ENCODE measurements at regions not wholly inside any gene's neighbourhood (a gene's known extent, or its start where the extent isn't known, plus 50 kb on each side); places are given as distances from the start of the nearest gene placed in this dataset.

DNA sequence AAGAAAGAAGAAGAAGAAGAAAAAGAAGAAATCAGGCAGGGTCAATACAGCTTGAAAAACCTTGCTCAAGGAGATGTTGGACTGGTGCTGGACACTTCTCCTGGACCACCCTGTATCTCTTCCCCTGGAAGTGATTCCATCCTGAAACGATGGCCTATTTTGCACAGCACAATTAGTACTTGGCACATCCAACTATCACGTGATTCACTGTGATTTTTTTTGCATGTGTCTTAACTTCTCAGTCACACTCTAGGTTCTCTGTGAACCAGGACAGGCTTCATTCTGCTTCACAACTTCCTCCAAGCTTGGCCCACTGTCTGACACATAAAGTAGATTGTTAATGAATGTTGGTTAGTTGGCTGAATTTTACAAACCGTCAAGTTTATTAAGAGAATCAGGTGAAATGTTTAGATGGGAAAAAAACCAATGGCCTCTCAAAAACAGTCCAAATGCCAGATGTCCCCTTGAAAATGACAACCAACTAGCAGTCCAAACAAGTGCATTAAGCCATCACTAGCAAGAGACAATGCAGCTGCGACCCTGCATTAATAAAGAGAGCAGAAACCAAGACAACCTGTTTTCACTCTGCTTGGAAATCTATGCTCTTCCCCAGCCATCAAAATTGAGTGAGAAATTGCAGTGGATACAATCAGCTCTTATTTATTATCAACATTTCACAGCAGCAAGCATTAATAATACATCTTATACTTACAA, 300.0 kb upstream of the CHAC2 start:
- Histone ChIP-seq H3K27me3 (ENCODE audit: insufficient read depth, low read length) (no peaks in the 10 kb centered on the region), H3K9ac (ENCODE audit: low read depth, low read length) (no peak overlapping the region), H3K4me1 (ENCODE audit: insufficient read depth, low read length) (no peaks in the 10 kb centered on the region), H3K9me3 (ENCODE audit: insufficient read depth, low read depth, low read length) (no peaks in the 10 kb centered on the region), H3K4me3 (ENCODE audit: low read length) (no peak overlapping the region), H3K36me3 (ENCODE audit: insufficient read depth, low read length) (no peaks in the 10 kb centered on the region), H3K27ac (ENCODE audit: low read depth, low read length) (no peak overlapping the region)
- WGBS, result 95% methylated on average over 4 of the region's 4 CpGs

DNA sequence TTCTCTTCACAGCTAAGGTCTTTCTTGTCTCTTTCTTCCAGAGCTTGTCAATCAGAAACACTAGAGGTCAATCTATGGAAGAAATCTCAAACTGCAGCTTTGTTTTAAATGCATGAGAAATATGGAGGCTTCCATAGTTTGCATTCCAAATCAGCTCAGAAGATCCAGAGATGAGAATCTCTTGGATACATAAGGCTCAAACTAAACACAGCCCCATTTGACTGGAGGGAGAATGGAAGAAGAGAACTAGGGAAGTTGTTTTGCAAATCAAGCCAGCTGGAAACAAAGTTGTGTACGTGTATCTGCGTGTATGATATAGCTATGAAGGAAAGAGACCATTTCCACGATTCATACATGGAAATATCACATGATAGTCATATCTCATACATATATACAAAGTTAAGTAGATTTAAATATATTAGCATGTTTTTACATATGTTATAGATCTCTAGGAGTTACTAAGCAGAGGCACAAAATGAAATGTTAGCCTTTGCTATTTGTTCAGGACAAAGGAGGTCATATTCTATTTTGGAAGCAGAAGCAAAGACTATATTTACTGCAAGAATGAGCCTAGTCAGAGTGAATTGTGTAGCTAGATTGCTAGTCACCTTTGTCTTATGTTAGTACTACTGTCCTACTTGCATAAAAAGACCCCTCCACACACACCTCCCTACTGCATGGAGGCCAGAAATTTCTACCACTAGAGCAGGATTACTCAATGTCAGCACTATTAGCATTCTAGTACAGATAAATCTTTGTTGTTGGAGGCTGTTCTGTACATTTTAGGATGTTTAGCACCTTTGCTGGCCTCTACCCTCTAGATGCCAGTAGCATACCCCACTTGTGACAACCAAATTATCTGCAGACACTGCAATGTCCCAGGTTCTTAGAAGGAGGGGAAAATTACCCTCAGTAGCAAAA, 303.5 kb upstream of the CHAC2 start:
- H3K27ac ChIP-seq (ENCODE audit: low read depth, low read length), result no peak overlapping the region
- WGBS, result 100% methylated on average over 2 of the region's 3 CpGs
- no peaks in the 10 kb centered on the region for H3K9me3 ChIP-seq (ENCODE audit: insufficient read depth, low read depth, low read length)
- H3K27me3 ChIP-seq (ENCODE audit: insufficient read depth, low read length), result no peaks in the 10 kb centered on the region
- H3K9ac ChIP-seq (ENCODE audit: low read depth, low read length), result no peak overlapping the region
- no peaks in the 10 kb centered on the region for H3K4me1 ChIP-seq (ENCODE audit: insufficient read depth, low read length)
- no peaks in the 10 kb centered on the region for H3K36me3 ChIP-seq (ENCODE audit: insufficient read depth, low read length)
- H3K4me3 ChIP-seq (ENCODE audit: low read length), result no peak overlapping the region

DNA sequence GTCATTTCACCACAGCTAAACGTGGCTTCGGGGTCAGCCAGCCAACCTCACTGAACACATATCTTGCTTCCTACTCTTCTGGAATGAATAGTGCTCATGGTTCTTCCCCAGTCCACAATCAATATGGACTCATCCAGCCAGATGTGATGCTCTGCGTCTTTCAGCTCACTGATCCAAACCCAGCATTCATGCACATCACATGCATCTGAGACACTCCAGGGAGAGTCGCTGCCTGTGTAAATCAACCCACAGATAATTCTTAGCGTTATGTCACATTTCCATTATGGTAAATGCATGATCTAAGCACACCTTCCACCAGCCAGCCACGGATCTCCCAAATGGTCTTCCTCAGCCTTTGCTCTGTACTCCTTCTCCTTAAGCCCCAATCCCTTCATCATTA, 306.7 kb upstream of the CHAC2 start:
- no peaks in the 10 kb centered on the region for H3K9me3 ChIP-seq (ENCODE audit: insufficient read depth, low read depth, low read length)
- H3K27me3 ChIP-seq (ENCODE audit: insufficient read depth, low read length), result no peaks in the 10 kb centered on the region
- H3K9ac ChIP-seq (ENCODE audit: low read depth, low read length), result no peak overlapping the region
- H3K4me1 ChIP-seq (ENCODE audit: insufficient read depth, low read length), result no peaks in the 10 kb centered on the region
- no peak overlapping the region for H3K27ac ChIP-seq (ENCODE audit: low read depth, low read length)
- H3K4me3 ChIP-seq (ENCODE audit: low read length), result no peak overlapping the region
- 93% methylated on average over 6 of the region's 6 CpGs for WGBS
- no peaks in the 10 kb centered on the region for H3K36me3 ChIP-seq (ENCODE audit: insufficient read depth, low read length)

DNA sequence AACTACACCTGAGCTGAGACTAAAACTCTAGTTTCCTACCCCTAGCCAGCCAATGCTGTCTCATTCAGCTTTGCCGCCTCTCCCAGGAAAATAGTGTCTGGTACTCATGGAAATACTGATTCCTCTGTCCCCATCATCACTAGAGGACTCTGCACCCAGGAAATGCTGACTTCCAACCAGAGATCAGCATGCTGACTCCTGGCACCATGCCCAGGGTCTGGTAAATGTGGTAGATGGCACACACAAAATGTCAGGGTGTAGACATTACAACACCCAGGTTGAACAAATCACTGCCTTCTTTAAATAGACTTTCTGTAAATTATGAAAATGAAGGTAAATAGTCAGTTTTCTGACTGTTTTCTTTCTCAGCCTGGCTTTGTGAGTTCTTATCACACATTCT, 307.3 kb upstream of the CHAC2 start:
- H3K4me3 ChIP-seq (ENCODE audit: low read length), result no peak overlapping the region
- no peak overlapping the region for H3K27ac ChIP-seq (ENCODE audit: low read depth, low read length)
- no peaks in the 10 kb centered on the region for H3K36me3 ChIP-seq (ENCODE audit: insufficient read depth, low read length)
- WGBS, result 96% methylated on average over 1 of the region's 1 CpG
- H3K4me1 ChIP-seq (ENCODE audit: insufficient read depth, low read length), result no peaks in the 10 kb centered on the region
- H3K9me3 ChIP-seq (ENCODE audit: insufficient read depth, low read depth, low read length), result no peaks in the 10 kb centered on the region
- no peaks in the 10 kb centered on the region for H3K27me3 ChIP-seq (ENCODE audit: insufficient read depth, low read length)
- no peak overlapping the region for H3K9ac ChIP-seq (ENCODE audit: low read depth, low read length)

DNA sequence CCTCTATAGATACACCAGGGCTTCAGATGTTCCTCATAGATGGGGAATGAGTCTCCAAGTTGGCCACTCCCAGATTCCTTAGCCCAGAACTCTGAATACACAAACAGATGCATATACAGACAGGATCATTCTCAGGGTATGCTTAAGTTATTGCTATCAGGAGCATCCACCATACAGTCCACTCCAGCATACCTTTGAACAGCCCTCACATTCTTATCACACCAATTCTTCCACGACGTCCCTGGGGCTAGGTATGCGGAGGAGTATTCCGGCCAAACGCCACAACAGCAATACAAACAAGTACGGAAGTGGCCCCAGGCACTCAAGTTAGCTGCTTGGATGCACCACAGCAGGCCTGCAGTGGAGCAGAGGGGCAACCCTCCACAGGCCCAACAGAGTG, 312.5 kb upstream of the CHAC2 start:
- 98% methylated on average over 6 of the region's 6 CpGs for WGBS
- Histone ChIP-seq H3K9ac (ENCODE audit: low read depth, low read length) (no peak overlapping the region), H3K4me1 (ENCODE audit: insufficient read depth, low read length) (0 out of 2 replicates have a peak, but pooled peaks cover 4% of the 10 kb centered on the region), H3K27ac (ENCODE audit: low read depth, low read length) (no peak overlapping the region), H3K36me3 (ENCODE audit: insufficient read depth, low read length) (no peaks in the 10 kb centered on the region), H3K4me3 (ENCODE audit: low read length) (no peak overlapping the region), H3K27me3 (ENCODE audit: insufficient read depth, low read length) (no peaks in the 10 kb centered on the region), H3K9me3 (ENCODE audit: insufficient read depth, low read depth, low read length) (no peaks in the 10 kb centered on the region)

DNA sequence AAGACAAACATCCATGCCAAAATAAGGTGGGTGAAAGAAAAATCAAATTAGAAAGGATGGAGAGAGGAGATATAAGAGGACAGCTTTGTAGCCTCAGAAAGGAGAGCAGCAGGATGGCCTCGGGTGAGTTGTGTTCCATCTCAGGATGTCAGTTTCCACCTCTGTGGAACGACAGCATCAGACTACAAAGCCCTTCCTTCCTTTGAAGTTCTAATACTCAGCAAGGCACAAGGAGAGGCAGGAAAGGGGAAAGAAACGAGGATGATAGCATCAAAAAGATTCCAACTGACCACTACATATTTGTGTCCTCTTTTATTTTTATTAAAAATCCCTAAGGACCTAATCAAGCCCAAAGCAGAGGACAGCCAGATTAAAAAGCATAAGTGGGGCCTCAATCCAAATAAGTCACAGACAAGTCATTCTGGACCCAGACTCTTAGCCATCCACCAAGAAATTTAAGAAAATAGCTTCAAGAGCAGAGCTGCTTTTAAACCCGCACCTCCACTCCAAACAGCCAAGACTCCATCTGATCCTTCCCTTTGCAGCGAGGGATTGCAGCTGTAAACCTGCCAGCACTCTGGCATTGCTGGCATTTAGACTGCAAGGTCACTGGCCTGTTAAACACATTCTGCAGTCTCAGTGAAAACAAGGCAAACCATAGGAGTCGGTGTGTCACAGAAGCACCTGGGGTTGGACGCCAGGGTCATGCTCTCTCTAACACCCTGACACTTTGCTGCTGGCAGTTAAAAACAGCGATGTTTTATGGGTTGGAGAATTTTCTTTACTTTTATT, 314.5 kb upstream of the CHAC2 start:
- no peak overlapping the region for H3K9ac ChIP-seq (ENCODE audit: low read depth, low read length)
- WGBS, result 87% methylated on average over 6 of the region's 8 CpGs
- no peak overlapping the region for H3K27ac ChIP-seq (ENCODE audit: low read depth, low read length)
- no peaks in the 10 kb centered on the region for H3K27me3 ChIP-seq (ENCODE audit: insufficient read depth, low read length)
- H3K4me1 ChIP-seq (ENCODE audit: insufficient read depth, low read length), result 0 out of 2 replicates have a peak, but pooled peaks cover 4% of the 10 kb centered on the region
- no peaks in the 10 kb centered on the region for H3K36me3 ChIP-seq (ENCODE audit: insufficient read depth, low read length)
- no peaks in the 10 kb centered on the region for H3K9me3 ChIP-seq (ENCODE audit: insufficient read depth, low read depth, low read length)
- H3K4me3 ChIP-seq (ENCODE audit: low read length), result no peak overlapping the region

DNA sequence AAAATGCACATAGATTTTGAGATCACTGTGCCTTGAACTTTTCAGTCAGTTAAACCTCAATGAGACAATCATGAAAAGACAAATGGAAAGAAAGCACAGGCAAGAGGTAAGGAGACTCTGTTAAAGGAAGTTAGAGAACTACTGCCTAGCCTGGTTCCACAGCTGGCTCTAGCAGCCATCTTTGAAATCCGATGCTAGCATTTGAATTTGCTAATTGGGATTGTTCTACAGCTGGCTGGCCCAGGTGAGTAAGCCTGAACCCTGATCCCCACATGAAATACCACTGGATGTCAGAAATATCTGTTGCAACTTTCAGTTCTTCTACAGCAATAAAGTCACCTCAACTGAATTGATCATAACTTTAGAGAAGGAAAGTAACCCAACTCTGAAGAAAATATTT, 315.2 kb upstream of the CHAC2 start:
- no peaks in the 10 kb centered on the region for H3K27me3 ChIP-seq (ENCODE audit: insufficient read depth, low read length)
- 0 out of 2 replicates have a peak, but pooled peaks cover 4% of the 10 kb centered on the region for H3K4me1 ChIP-seq (ENCODE audit: insufficient read depth, low read length)
- no peaks in the 10 kb centered on the region for H3K36me3 ChIP-seq (ENCODE audit: insufficient read depth, low read length)
- 78% methylated on average over 1 of the region's 1 CpG for WGBS
- H3K9ac ChIP-seq (ENCODE audit: low read depth, low read length), result no peak overlapping the region
- H3K9me3 ChIP-seq (ENCODE audit: insufficient read depth, low read depth, low read length), result no peaks in the 10 kb centered on the region
- no peak overlapping the region for H3K27ac ChIP-seq (ENCODE audit: low read depth, low read length)
- no peak overlapping the region for H3K4me3 ChIP-seq (ENCODE audit: low read length)

DNA sequence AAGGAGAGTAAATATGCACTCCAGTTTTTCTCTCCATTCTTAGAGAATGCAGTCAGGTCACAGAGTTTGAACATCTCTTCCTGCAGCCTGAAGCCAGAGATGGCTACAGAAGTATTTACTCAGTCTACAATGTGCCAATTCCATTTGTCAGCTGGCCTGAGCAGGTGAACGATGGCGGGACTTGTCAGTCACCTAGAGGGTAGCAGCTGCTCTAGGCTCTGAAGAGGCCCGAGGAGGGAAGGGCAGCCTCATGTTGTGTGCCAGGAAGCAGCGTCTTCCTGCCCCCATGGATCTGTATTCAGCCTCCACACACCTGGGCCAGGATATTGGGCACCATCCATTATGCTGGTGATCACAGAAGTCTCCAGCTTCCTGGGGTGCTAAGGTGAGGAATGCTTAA, 316.7 kb upstream of the CHAC2 start:
- Histone ChIP-seq H3K27me3 (ENCODE audit: insufficient read depth, low read length) (no peaks in the 10 kb centered on the region), H3K4me1 (ENCODE audit: insufficient read depth, low read length) (0 out of 2 replicates have a peak, but pooled peaks cover 4% of the 10 kb centered on the region), H3K36me3 (ENCODE audit: insufficient read depth, low read length) (no peaks in the 10 kb centered on the region), H3K9ac (ENCODE audit: low read depth, low read length) (no peak overlapping the region), H3K4me3 (ENCODE audit: low read length) (no peak overlapping the region), H3K27ac (ENCODE audit: low read depth, low read length) (no peak overlapping the region), H3K9me3 (ENCODE audit: insufficient read depth, low read depth, low read length) (no peaks in the 10 kb centered on the region)
- 91% methylated on average over 4 of the region's 4 CpGs for WGBS

DNA sequence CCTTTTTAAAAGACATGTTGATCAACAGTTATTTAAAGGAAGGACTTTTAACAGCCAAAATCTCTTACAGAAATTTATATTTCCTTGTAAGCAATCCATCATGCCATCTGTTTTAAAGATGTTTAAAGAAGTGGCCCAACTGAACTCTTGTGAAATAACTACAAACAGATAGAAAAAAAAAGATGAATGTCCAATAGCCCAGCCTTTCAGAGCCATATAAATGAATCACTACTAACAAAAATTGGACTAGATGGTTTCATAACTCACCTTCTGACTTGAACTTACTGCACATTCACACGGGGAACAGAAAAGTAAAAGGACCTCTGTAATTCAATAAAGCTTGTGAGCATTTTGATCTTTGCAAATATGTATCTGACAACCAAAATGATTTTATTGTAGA, 319.0 kb upstream of the CHAC2 start:
- H3K9ac ChIP-seq (ENCODE audit: low read depth, low read length), result no peak overlapping the region
- WGBS, result 100% methylated on average over 1 of the region's 1 CpG
- H3K4me3 ChIP-seq (ENCODE audit: low read length), result no peak overlapping the region
- H3K9me3 ChIP-seq (ENCODE audit: insufficient read depth, low read depth, low read length), result no peaks in the 10 kb centered on the region
- no peaks in the 10 kb centered on the region for H3K36me3 ChIP-seq (ENCODE audit: insufficient read depth, low read length)
- 0 out of 2 replicates have a peak, but pooled peaks cover 4% of the 10 kb centered on the region for H3K4me1 ChIP-seq (ENCODE audit: insufficient read depth, low read length)
- no peaks in the 10 kb centered on the region for H3K27me3 ChIP-seq (ENCODE audit: insufficient read depth, low read length)
- H3K27ac ChIP-seq (ENCODE audit: low read depth, low read length), result no peak overlapping the region

DNA sequence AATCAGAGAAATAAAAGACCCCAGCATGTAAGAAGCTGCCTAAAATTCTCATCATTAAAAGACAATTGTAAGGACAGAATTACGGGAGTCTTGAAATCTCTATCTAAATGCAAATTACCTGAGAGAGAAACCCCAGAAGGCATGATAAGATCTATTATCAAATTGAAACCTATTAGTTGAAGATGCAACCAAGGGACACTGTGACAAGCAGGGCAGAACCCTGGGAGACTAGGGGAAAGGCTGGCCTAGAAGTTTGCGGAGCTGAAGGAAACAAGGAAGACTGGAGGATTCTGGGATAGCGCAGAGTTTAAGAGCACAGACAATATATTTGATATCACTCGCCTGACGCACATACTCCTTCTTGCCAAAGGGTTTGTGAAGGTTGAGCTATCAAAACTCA, 319.5 kb upstream of the CHAC2 start:
- Histone ChIP-seq H3K9ac (ENCODE audit: low read depth, low read length) (no peak overlapping the region), H3K4me3 (ENCODE audit: low read length) (no peak overlapping the region), H3K27me3 (ENCODE audit: insufficient read depth, low read length) (no peaks in the 10 kb centered on the region), H3K4me1 (ENCODE audit: insufficient read depth, low read length) (0 out of 2 replicates have a peak, but pooled peaks cover 4% of the 10 kb centered on the region), H3K27ac (ENCODE audit: low read depth, low read length) (no peak overlapping the region), H3K9me3 (ENCODE audit: insufficient read depth, low read depth, low read length) (no peaks in the 10 kb centered on the region), H3K36me3 (ENCODE audit: insufficient read depth, low read length) (no peaks in the 10 kb centered on the region)
- 94% methylated on average over 5 of the region's 5 CpGs for WGBS
